ACC112 (cell line): ENCODE measurements at regions not wholly inside any gene's neighbourhood (a gene's known extent, or its start where the extent isn't known, plus 50 kb on each side); places are given as distances from the start of the nearest gene placed in this dataset.
"Not testable (repeated sequence)": the region's sequence is repeated elsewhere in the genome, so short reads cannot be mapped to it uniquely, and the experiment has no call there.

Experiments used
- H2AFZ ChIP-seq: fragments of 200-600 bp; sonication (generic); one replicate; pipeline ENCODE4 v1.6.0; 2017; ENCODE audit warnings: antibody characterized with exemption, low read length; ENCODE audit not compliant: unreplicated experiment
- H3K27ac ChIP-seq: fragments of 200-600 bp; sonication (generic); 2 replicates; pipeline ENCODE4 v1.5.1; 2014; ENCODE audit warnings: low read depth, mild to moderate bottlenecking, antibody characterized with exemption, low read length, moderate library complexity
- H3K27me3 ChIP-seq: fragments of 200-600 bp; sonication (generic); 2 replicates; pipeline ENCODE4 v1.6.1; 2014; ENCODE audit warnings: mild to moderate bottlenecking, antibody characterized with exemption, low read length, moderate library complexity, mixed read lengths; ENCODE audit not compliant: insufficient read depth
- H3K36me3 ChIP-seq: fragments of 200-600 bp; sonication (generic); 2 replicates; pipeline ENCODE4 v1.6.1; 2016; ENCODE audit warnings: mild to moderate bottlenecking, antibody characterized with exemption, low read length, moderate library complexity, mixed read lengths; ENCODE audit not compliant: insufficient read depth
- H3K4me1 ChIP-seq: fragments of 200-600 bp; sonication (generic); one replicate; pipeline ENCODE4 v1.6.1; 2016; ENCODE audit warnings: low read length, mixed read lengths; ENCODE audit not compliant: insufficient read depth, unreplicated experiment, control insufficient read depth
- H3K4me3 ChIP-seq: fragments of 200-600 bp; sonication (generic); 2 replicates; pipeline ENCODE4 v1.5.1; 2014; ENCODE audit warnings: mild to moderate bottlenecking, low read depth, low read length
- H3K79me2 ChIP-seq: fragments of 200-600 bp; sonication (generic); one replicate; pipeline ENCODE4 v1.6.0; 2016; ENCODE audit warnings: low read length; ENCODE audit not compliant: control insufficient read depth, unreplicated experiment, insufficient read depth

GRCh38 chr2:8554296-8554806 is 127.5 kb upstream of the ID2 start:
- Histone ChIP-seq H3K4me1 (no peaks in the 10 kb centered on the region), H3K27ac (no peak overlapping the region), H3K36me3 (no peaks in the 10 kb centered on the region), H3K4me3 (no peak overlapping the region), H3K27me3 (peaks cover 8% of the 10 kb centered on the region; the same call in 1 of the 2 replicates), H3K79me2 (no peaks in the 10 kb centered on the region), H2AFZ (no peak overlapping the region)

GRCh38 chr2:8555543-8555942 is 126.3 kb upstream of the ID2 start:
- peaks cover 8% of the 10 kb centered on the region; the same call in 1 of the 2 replicates for H3K27me3 ChIP-seq
- H3K4me3 ChIP-seq: no peak overlapping the region
- no peaks in the 10 kb centered on the region for H3K4me1 ChIP-seq
- H3K36me3 ChIP-seq: no peaks in the 10 kb centered on the region
- no peaks in the 10 kb centered on the region for H3K79me2 ChIP-seq
- no peak overlapping the region for H3K27ac ChIP-seq
- H2AFZ ChIP-seq: no peak overlapping the region

- Histone ChIP-seq H3K27me3 (peaks cover 8% of the 10 kb centered on the region; the same call in 1 of the 2 replicates), H3K4me3 (no peak overlapping the region), H3K27ac (no peak overlapping the region), H3K79me2 (no peaks in the 10 kb centered on the region), H2AFZ (no peak overlapping the region), H3K4me1 (no peaks in the 10 kb centered on the region), H3K36me3 (no peaks in the 10 kb centered on the region)
Observed at GRCh38 chr2:8558096-8558495, 123.8 kb upstream of the ID2 start.

GRCh38 chr2:8558956-8559355 is 122.9 kb upstream of the ID2 start:
- H3K79me2 ChIP-seq: no peaks in the 10 kb centered on the region

GRCh38 chr2:8559805-8560204 is 122.1 kb upstream of the ID2 start:
- no peaks in the 10 kb centered on the region for H3K79me2 ChIP-seq
- H3K27me3 ChIP-seq: peaks cover 8% of the 10 kb centered on the region; the same call in 1 of the 2 replicates
- H3K27ac ChIP-seq: no peak overlapping the region
- no peak overlapping the region for H3K4me3 ChIP-seq
- no peaks in the 10 kb centered on the region for H3K4me1 ChIP-seq
- no peaks in the 10 kb centered on the region for H3K36me3 ChIP-seq
- no peak overlapping the region for H2AFZ ChIP-seq

More at GRCh38 chr2:8558956-8559355, 122.9 kb upstream of the ID2 start:
- Histone ChIP-seq H3K36me3 (no peaks in the 10 kb centered on the region), H3K27me3 (peaks cover 8% of the 10 kb centered on the region; the same call in 1 of the 2 replicates), H2AFZ (no peak overlapping the region), H3K27ac (no peak overlapping the region), H3K4me1 (no peaks in the 10 kb centered on the region), H3K4me3 (no peak overlapping the region)

GRCh38 chr2:8561692-8562091 is 120.2 kb upstream of the ID2 start:
- H2AFZ ChIP-seq, H3K27ac ChIP-seq, H3K4me3 ChIP-seq, H3K27me3 ChIP-seq, H3K4me1 ChIP-seq, H3K36me3 ChIP-seq, H3K79me2 ChIP-seq: not testable (repeated sequence)

GRCh38 chr2:8563814-8564474 is 117.9 kb upstream of the ID2 start:
- Histone ChIP-seq H2AFZ (no peak overlapping the region), H3K27ac (no peak overlapping the region), H3K4me3 (no peak overlapping the region), H3K79me2 (no peaks in the 10 kb centered on the region), H3K27me3 (peaks cover 4% of the 10 kb centered on the region; the same call in 1 of the 2 replicates), H3K36me3 (no peaks in the 10 kb centered on the region), H3K4me1 (no peaks in the 10 kb centered on the region)

- no peaks in the 10 kb centered on the region for H3K4me1 ChIP-seq
- no peak overlapping the region for H2AFZ ChIP-seq
- no peaks in the 10 kb centered on the region for H3K27me3 ChIP-seq
- no peaks in the 10 kb centered on the region for H3K79me2 ChIP-seq
- H3K4me3 ChIP-seq: no peak overlapping the region
- no peak overlapping the region for H3K27ac ChIP-seq
- H3K36me3 ChIP-seq: no peaks in the 10 kb centered on the region
Observed at GRCh38 chr2:8564475-8564874, 117.4 kb upstream of the ID2 start.

GRCh38 chr2:8565399-8566154 is 116.3 kb upstream of the ID2 start:
- no peaks in the 10 kb centered on the region for H3K27me3 ChIP-seq
- no peak overlapping the region for H2AFZ ChIP-seq
- H3K36me3 ChIP-seq: no peaks in the 10 kb centered on the region
- H3K4me3 ChIP-seq: no peak overlapping the region
- no peak overlapping the region for H3K27ac ChIP-seq
- no peaks in the 10 kb centered on the region for H3K79me2 ChIP-seq
- H3K4me1 ChIP-seq: no peaks in the 10 kb centered on the region

GRCh38 chr2:8566155-8566670 is 115.6 kb upstream of the ID2 start:
- no peaks in the 10 kb centered on the region for H3K4me1 ChIP-seq
- H3K79me2 ChIP-seq: no peaks in the 10 kb centered on the region
- H3K4me3 ChIP-seq: no peak overlapping the region

More at GRCh38 chr2:8566155-8566670, 115.6 kb upstream of the ID2 start:
- no peaks in the 10 kb centered on the region for H3K36me3 ChIP-seq
- no peaks in the 10 kb centered on the region for H3K27me3 ChIP-seq
- no peak overlapping the region for H2AFZ ChIP-seq
- no peak overlapping the region for H3K27ac ChIP-seq
